OCI-LY7 (cell line): ENCODE measurements at regions not wholly inside any gene's neighbourhood (a gene's known extent, or its start where the extent isn't known, plus 50 kb on each side); places are given as distances from the start of the nearest gene placed in this dataset.

Experiments used
- BruUV-seq: library from RNA; stranded (reverse); fragments of 400-500 nt; replicated peaks from 2 replicates; lab custom pipeline; 2021; lab: Mats Ljungman, UMichigan
- CTCF ChIA-PET: fragments of 300-600 bp; sonication (Branson Sonifier 250); formaldehyde crosslinking; loops from one replicate; lab custom pipeline; 2022; ENCODE audit warnings: antibody characterized with exemption; ENCODE audit not compliant: unreplicated experiment; lab: Charles Lee
- POLR2A ChIA-PET: fragments of 300-600 bp; sonication (Branson Sonifier 250); formaldehyde crosslinking; loops from one replicate; lab custom pipeline; 2022; ENCODE audit warnings: antibody characterized with exemption; lab: Charles Lee
- DNase-seq: peaks from one replicate; pipeline ENCODE4 v3.0.0-alpha.2; 2015; ENCODE audit warnings: low spot score
- H2AFZ ChIP-seq: fragments of 200-600 bp; sonication (generic), shearing (Covaris generic); 2 replicates; pipeline ENCODE4 v1.6.1; 2014; ENCODE audit warnings: mild to moderate bottlenecking, antibody characterized with exemption, low read length, moderate library complexity
- H3K27ac ChIP-seq: fragments of 200-600 bp; sonication (generic); 2 replicates; pipeline ENCODE4 v1.5.1; 2014; ENCODE audit warnings: mixed run types, low read depth, mild to moderate bottlenecking, moderate library complexity, low read length, inconsistent platforms; ENCODE audit not compliant: poor library complexity, severe bottlenecking
- H3K36me3 ChIP-seq: fragments of 200-600 bp; sonication (generic); 2 replicates; pipeline ENCODE4 v1.6.1; 2014; ENCODE audit warnings: mild to moderate bottlenecking, antibody characterized with exemption, low read length, moderate library complexity, mixed read lengths; ENCODE audit not compliant: insufficient read depth
- H3K4me1 ChIP-seq: fragments of 200-600 bp; sonication (generic); 2 replicates; pipeline ENCODE4 v1.5.1; 2014; ENCODE audit warnings: mild to moderate bottlenecking, low read length; ENCODE audit not compliant: insufficient read depth, poor library complexity, severe bottlenecking
- H3K4me2 ChIP-seq: fragments of 200-600 bp; sonication (generic); 2 replicates; pipeline ENCODE4 v1.6.1; 2014; ENCODE audit warnings: mild to moderate bottlenecking, low read length
- H3K4me3 ChIP-seq: fragments of 200-600 bp; sonication (generic); 2 replicates; pipeline ENCODE4 v1.5.1; 2014; ENCODE audit warnings: mild to moderate bottlenecking, low read depth, low read length; ENCODE audit not compliant: poor library complexity, severe bottlenecking
- H3K79me2 ChIP-seq: fragments of 200-600 bp; sonication (generic); 2 replicates; pipeline ENCODE4 v1.6.1; 2016; ENCODE audit warnings: low read depth, mild to moderate bottlenecking, low read length, moderate library complexity, mixed read lengths; ENCODE audit not compliant: insufficient read depth
- H3K9me2 ChIP-seq: fragments of 200-600 bp; sonication (generic); 2 replicates; pipeline ENCODE4 v1.6.1; 2016; ENCODE audit warnings: mild to moderate bottlenecking, low read length, mixed read lengths; ENCODE audit not compliant: insufficient read depth
- H3K9me3 ChIP-seq: fragments of 200-600 bp; sonication (generic); 2 replicates; pipeline ENCODE4 v1.6.1; 2014; ENCODE audit warnings: mild to moderate bottlenecking, mixed run types, low read length, mixed read lengths
- H4K20me1 ChIP-seq: fragments of 200-600 bp; sonication (generic); 2 replicates; pipeline ENCODE4 v1.6.1; 2014; ENCODE audit warnings: mild to moderate bottlenecking, antibody characterized with exemption, low read length, moderate library complexity, mixed read lengths; ENCODE audit not compliant: insufficient read depth
- CTCF ChIP-seq: fragments of 200-600 bp; sonication (generic); conservative IDR thresholded peaks from 2 replicates; pipeline ENCODE4 v1.5.1; 2014; ENCODE audit warnings: mild to moderate bottlenecking, antibody characterized with exemption, low read length, moderate library complexity, mixed read lengths
- EZH2phosphoT487 ChIP-seq: fragments of 200-600 bp; sonication (generic); IDR thresholded peaks from 2 replicates; pipeline ENCODE4 v1.6.1; 2018; ENCODE audit warnings: low read depth, borderline replicate concordance, mild to moderate bottlenecking, mixed run types, antibody characterized with exemption, low read length, moderate library complexity, mixed read lengths
- intact Hi-C: fragments of 100-400 bp; cut with micrococcal nuclease; formaldehyde crosslinking; loops from one replicate; pipeline ENCODE4 v1.10.0; 2022; ENCODE audit not compliant: unreplicated experiment

DNA sequence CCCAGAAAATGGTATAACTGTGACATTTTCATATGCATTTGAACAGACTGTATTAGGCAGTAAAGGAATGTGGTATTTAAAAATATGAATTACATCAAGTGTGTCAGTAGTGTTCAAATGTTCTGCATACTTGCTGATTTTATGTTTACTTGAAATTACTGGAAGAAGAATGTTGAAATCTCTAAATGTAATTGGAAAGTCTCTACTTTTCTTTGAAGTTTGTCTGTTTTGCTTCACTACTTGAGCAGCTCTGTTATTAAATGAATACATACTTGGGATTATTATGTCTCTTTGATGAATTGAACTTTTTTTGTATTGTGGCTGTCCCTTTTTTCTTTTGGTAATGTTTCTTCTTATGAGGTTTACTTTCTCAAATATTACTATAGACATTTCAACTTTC, 205.6 kb downstream of the TAF11L14 start:
- Histone ChIP-seq H3K9me2 (no peaks in the 10 kb centered on the region), H3K79me2 (no peaks in the 10 kb centered on the region), H3K36me3 (no peaks in the 10 kb centered on the region), H3K4me2 (no peak overlapping the region), H3K4me1 (no peaks in the 10 kb centered on the region), H4K20me1 (no peaks in the 10 kb centered on the region), H3K27ac (no peak overlapping the region), H3K4me3 (no peak overlapping the region), H2AFZ (no peak overlapping the region), H3K9me3 (no peaks in the 10 kb centered on the region)
- no peak for TF ChIP-seq CTCF
- TF ChIP-seq EZH2phosphoT487 = no peak
- ChIA-PET CTCF (no interaction called here), POLR2A (interaction anchor here (0.6 kb wide), 1 partner anchor 69 kb away, joined by 3 read pairs; no protein-coding TSS in a partner anchor)
- DNase-seq = no peak
- intact Hi-C loops = no loop called here
- no TSS peak for BruUV-seq

GRCh38 chr5:17846496-17846895, 212.2 kb downstream of the TAF11L14 start:
- H3K9me2 ChIP-seq = no peaks in the 10 kb centered on the region
- no peaks in the 10 kb centered on the region for H3K36me3 ChIP-seq
- BruUV-seq = no TSS peak
- no peaks in the 10 kb centered on the region for H4K20me1 ChIP-seq
- H3K4me3 ChIP-seq = no peak overlapping the region
- ChIA-PET POLR2A (interaction anchor here (0.7 kb wide), 1 partner anchor 127 kb away, joined by 3 read pairs; no protein-coding TSS in a partner anchor), CTCF (no interaction called here)
- no peaks in the 10 kb centered on the region for H3K4me1 ChIP-seq
- no peak overlapping the region for H3K4me2 ChIP-seq
- no peaks in the 10 kb centered on the region for H3K9me3 ChIP-seq
- TF ChIP-seq EZH2phosphoT487 = no peak
- no peak for TF ChIP-seq CTCF
- no peaks in the 10 kb centered on the region for H3K79me2 ChIP-seq
- intact Hi-C loops = no loop called here
- no peak for DNase-seq
- H2AFZ ChIP-seq = no peak overlapping the region
- no peak overlapping the region for H3K27ac ChIP-seq

- no peak for TF ChIP-seq EZH2phosphoT487
- no peak for TF ChIP-seq CTCF
- no TSS peak for BruUV-seq
- no peak overlapping the region for H2AFZ ChIP-seq
- DNase-seq = no peak
- no peak overlapping the region for H3K4me2 ChIP-seq
- intact Hi-C loops = no loop called here
- H3K9me3 ChIP-seq = no peaks in the 10 kb centered on the region
- H3K27ac ChIP-seq = no peak overlapping the region
- CTCF ChIA-PET = no interaction called here
- no peaks in the 10 kb centered on the region for H3K4me1 ChIP-seq
- H3K79me2 ChIP-seq = no peaks in the 10 kb centered on the region
- no peaks in the 10 kb centered on the region for H3K9me2 ChIP-seq
- H3K4me3 ChIP-seq = no peak overlapping the region
- no peaks in the 10 kb centered on the region for H4K20me1 ChIP-seq
- H3K36me3 ChIP-seq = no peaks in the 10 kb centered on the region
- POLR2A ChIA-PET = interaction anchor here (0.6 kb wide), 1 partner anchor 176 kb away, joined by 4 read pairs; no protein-coding TSS in a partner anchor
Observed at GRCh38 chr5:17847286-17847685, 213.0 kb downstream of the TAF11L14 start.
